Embryonic facial prominence (tissue), 1 donor: ENCODE measurements at regions not wholly inside any gene's neighbourhood (a gene's known extent, or its start where the extent isn't known, plus 50 kb on each side); places are given as distances from the start of the nearest gene placed in this dataset.
"Not testable (repeated sequence)": the region's sequence is repeated elsewhere in the genome, so short reads cannot be mapped to it uniquely, and the experiment has no call there.

Experiments used
- DNase-seq: peaks from one replicate; pipeline ENCODE4 v3.0.0-alpha.2; 2016; ENCODE audit errors: extremely low spot score

DNA sequence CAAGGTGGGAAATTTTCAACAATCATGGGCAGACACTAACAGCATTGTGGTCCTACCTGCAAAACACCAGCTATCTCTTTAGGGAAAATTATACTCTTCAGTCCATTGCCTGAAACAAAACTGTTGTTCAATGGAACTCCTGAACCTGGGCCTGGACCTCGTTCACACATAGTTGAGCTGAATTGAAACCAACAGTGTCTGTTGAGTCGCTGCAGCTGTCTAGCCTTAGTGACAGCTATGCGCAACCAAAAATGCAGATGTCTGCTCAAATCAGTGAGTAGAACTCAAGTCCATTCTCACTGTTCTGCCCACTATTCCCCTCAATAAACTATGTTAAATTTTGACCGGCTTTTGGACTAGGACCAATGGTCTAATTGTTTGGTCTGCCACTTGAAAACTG, 286.2 kb downstream of the TFAP2A start:
- no peak for DNase-seq

GRCh38 chr6:10122164-10122563, 292.7 kb downstream of the TFAP2A start:
- no peak for DNase-seq

GRCh38 chr6:10112871-10113549, 301.9 kb downstream of the TFAP2A start:
- no peak for DNase-seq

DNA sequence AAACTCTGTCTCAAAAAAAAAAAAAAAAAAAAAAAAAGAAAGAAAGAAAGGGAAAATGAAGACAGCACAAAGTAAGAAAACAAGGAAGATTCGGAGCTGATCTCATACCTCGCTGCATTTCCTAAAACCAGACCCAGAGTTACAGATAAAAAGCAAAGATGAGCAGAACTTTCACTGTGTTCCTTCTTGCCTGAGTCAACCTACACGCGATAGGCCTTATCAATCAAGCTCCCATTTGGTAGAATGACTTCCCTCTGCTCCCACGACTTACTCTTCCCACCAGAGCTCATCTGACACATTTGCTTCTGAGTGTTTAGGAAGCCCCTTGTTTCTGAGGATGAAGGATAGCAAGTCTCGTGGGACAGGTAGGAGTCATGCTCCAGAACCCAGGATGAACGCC, 302.9 kb downstream of the TFAP2A start:
- DNase-seq = no peak

DNA sequence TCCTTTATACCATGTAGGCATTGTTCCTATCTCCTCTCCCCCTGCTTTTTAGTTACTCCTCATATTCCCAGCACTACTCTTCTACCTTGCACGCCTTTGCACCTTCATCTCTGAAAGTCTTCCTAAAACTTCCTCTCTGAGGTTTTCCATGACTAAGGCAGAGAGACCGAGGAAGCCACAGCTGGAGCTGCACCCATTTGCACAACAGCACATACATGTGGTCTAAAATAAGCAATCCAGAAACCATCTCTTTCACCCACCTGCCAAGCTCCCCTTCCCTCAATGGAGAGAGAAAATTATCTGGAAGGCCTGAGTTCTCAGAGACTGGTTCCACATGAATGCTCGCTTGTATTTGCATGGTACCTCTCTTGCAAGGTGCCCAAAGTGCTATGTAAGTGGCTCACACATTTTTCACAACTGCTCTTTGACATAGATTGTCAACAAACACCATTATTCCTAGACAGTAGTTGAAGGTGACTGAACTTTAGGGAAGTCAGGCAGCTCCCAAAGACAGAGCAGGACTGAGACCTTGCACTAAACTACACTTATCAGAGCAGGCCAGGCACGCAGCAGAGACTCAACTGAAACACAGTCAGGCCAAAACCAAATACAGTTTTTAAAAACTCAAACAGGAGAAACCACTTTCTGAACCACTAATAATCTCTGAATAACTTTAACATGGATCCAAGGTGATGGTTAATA, 313.2 kb downstream of the TFAP2A start:
- no peak for DNase-seq

- no peak for DNase-seq
Observed at GRCh38 chr6:10099529-10100140, 315.2 kb downstream of the TFAP2A start.

DNA sequence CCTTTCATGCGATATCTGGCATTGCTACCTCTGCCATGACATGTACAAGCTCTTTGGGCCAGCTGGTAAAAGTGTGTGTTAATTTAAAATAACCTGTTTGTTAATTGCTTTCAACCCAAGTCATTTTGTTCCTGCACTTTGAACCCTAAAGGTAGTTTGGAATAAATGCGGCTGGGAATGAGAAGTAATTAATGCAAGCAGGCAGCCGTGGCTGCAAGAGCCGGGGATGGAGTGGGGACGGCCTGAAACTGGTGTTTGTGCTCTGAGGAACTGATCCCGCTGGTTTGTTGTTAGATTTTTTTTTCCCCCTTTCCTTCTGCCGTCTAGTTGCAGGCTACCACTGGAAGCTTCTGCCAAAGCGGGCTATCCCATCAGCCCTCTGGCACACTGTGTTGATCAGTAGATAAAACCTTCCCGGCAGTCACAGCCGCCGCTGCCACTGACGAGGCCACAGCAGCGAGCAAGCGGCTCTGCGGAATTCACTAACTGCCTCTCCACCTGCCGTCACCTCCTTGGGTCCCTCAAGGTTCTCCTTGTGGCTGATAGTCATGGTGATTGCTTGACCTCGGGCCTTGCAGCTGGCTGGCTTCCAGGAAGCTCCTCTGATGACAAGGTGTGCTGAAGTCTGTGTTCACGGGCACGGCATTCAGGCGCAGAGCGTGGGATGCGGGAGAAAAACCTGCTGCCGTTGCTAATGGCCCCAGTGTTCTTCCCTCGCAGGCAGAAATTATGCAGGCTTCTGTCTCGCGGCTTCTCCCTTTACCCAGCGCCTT, 315.9 kb downstream of the TFAP2A start:
- DNase-seq = no peak

DNA sequence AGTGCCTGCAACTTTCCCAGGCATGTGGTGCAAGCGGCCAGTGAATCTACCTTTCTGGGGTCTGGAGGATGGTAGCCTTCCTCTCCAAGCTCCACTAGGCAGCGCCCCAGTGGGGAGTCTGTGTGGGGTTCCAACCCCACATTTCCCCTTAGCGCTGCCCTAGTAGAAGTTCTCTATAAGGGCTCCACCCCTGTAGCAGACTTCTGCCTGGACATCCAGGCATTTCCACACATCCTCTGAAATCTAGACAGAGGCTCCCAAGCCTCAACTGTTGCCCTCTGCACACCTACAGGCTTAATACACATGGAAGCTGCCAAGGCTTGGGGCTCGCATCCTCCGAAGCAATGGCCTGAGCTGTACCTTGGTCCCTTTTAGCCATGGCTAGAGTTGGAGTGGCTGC, 321.6 kb downstream of the TFAP2A start:
- DNase-seq = no peak

GRCh38 chr6:10084111-10084986, 330.5 kb downstream of the TFAP2A start:
- DNase-seq = no peak

GRCh38 chr6:10082385-10082784, 332.5 kb downstream of the TFAP2A start:
- DNase-seq = no peak

GRCh38 chr6:10081957-10082356, 332.9 kb downstream of the TFAP2A start:
- DNase-seq = no peak

GRCh38 chr6:10081075-10081474, 333.8 kb downstream of the TFAP2A start:
- DNase-seq = no peak

DNA sequence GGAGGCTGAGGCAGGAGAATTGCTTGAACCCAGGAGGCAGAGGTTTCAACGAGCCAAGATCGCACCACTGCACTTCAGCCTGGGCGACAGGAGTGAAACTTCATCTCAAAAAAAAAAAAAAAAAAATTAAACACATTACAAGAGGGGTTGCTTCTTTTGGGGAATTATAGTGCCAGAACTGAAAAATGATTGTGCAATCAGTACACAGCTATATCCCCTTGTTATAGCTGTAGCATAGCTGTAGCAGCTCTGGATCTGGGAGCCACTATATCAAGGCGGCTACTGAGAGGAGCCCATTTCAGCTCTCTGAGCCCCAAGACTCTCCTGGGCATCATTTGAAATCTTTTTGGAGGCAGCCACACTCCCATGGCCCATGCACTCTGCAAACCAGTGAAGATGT, 334.3 kb downstream of the TFAP2A start:
- DNase-seq = no peak

- no peak for DNase-seq
Observed at GRCh38 chr6:10078581-10078980, 336.3 kb downstream of the TFAP2A start.

GRCh38 chr6:10074726-10075125, 340.1 kb downstream of the TFAP2A start:
- DNase-seq = not testable (repeated sequence)

GRCh38 chr6:10073341-10073740, 341.5 kb downstream of the TFAP2A start:
- no peak for DNase-seq

- no peak for DNase-seq
Observed at GRCh38 chr6:10071631-10072220, 343.1 kb downstream of the TFAP2A start.

DNA sequence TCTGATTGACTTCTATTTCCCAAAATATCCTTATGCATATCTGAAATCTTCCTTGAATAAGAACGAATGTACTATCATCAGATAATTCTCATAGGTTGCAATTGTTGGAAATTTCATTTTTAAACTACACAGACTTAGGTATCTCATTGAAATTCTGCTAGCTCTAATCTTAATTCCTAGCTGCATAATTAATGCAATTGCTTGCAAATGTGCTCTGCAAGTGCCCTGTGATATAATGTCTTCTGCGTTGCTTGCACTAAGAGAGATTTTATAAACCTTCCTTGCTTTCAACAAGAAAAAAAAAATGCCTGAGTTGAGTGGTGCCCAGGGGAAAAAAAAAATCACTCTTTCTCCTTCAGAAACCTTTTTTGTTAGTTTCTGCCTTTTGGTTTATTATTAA, 354.9 kb downstream of the TFAP2A start:
- no peak for DNase-seq

- no peak for DNase-seq
Observed at GRCh38 chr6:10054672-10055071, 360.2 kb downstream of the TFAP2A start.

- no peak for DNase-seq
Observed at GRCh38 chr6:10051283-10051682, 363.6 kb downstream of the TFAP2A start.
